Stimulated activated CD4-positive, alpha-beta T cell treated with anti-CD3 and anti-CD28 coated beads, Interleukin-15, amount 100 ng/mL, for 1 hour (primary cell): ENCODE measurements at regions not wholly inside any gene's neighbourhood (a gene's known extent, or its start where the extent isn't known, plus 50 kb on each side); places are given as distances from the start of the nearest gene placed in this dataset.
"Not testable (repeated sequence)": the region's sequence is repeated elsewhere in the genome, so short reads cannot be mapped to it uniquely, and the experiment has no call there.

Experiments
- DNase-seq, 2 donors: peaks; one replicate each; pipeline ENCODE4 v3.0.0-alpha.2; 2020; ENCODE audit warnings: low read depth in 1 of 2, low spot score in 1 of 2

DNA sequence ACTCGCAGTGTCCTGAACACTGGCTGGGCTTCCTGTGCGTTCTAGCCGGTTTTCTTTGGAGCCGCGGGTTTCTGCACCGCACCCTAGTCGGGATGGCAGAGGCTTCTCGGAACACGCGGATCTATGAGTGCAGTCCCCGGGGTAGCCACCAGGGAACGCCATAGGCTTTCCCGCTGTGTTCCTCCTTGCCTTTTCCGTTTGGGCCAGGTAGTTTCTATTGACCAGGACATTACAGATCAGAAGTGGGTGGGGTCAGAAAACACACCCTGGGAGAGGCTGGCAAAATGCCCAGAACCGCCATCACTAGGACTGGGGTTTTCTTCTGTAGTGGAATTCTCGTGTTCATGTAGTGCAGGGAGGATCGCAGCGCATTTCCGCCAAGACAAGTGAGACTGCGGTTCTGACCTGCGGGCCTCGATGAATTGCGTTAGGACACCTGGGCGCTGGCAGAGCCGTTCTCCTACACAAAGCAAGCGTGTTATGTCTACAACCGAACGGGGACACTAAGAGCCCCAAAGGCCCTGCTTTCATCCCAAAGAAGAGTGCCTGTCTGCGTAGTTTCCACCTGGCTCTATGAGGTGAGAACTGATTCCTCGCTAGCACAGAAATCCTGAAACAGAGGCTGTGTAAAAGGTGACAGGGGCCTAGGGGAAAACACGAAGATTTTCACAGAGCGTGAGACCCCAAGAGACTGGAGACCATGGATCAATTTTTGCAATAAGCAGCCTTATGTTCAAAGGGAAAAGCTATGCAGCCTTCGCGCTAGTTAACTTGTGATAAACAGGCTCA, 121.5 kb downstream of the PPIAL4G start:
- peak in 1 of 2 donors; percentile 31 for DNase-seq

GRCh38 chr1:148357037-148357436, 126.1 kb downstream of the PPIAL4G start:
- DNase-seq: no peak

- DNase-seq: no peak
These were observed 127.1 kb downstream of the PPIAL4G start for GRCh38 chr1:148355976-148356375.

- no peak for DNase-seq
These were observed 128.2 kb downstream of the PPIAL4G start for GRCh38 chr1:148354913-148355308.

DNA sequence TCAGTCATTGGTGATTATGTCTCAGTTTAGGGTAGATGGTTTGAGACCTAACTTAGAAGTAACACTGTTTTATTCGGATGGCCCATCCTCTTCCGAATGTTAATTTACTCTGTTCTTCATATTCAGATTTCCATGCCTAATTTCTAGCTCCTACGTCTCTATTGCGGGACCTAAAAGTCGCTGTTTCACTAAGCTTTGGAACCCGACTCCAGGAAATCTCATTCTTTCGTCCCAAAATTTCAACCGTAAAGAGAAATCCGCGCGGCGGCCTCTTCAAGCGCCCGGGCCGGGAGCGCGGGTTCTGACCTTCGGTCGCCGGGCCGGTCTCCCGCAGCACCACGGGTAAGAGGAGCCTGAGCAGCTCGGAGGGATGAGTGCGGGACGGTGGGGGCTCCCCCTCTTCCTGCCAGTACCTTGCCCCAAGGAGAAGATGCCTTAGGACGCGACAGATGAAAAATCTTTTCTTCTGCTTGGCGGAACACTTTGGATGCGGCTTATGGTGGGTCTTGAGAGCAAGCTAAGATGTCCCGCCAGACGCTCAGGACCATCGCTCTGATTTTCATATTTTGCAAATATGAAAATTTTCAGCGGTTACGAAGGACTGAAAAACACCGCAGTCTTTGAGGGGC, 128.7 kb downstream of the PPIAL4G start:
- no peak for DNase-seq

DNA sequence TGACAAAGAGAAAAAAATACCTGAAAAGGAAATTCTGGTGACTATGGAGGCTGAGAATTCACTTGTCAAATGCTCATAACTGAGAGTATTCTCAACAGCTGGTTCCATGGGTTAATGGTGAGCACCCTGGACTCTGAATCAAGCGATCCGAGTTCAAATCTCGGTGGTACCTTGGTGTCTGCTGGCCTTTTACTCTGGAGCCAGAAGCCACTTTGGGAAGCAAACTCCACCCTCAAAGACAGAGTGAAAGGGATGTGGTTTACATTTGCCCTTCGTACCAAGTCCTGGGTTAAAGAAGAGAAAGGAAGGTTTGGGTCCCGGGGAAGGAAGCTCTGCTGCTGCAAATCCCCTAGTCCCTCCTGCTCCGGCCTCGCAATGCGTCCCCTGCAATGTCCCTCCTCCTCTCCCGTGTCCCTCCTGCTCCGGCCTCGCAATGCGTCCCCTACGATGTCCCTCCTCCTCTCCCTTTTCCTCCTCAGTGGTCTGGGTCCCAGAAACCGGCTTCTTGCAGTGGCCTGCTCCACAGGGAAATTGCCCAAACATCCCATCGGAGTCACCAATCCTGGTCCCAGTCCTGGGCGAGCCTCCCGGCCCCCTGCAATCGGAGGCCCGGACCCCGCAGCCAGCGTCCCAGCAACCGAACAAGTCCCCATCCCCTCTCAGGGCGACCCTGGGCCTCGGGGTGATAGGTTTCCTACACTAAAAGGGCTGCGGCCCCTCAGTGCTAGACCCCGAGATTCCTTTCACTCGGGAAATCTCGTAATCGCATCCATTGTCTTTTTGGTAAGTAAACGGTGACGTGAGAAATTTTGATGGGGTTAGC, 129.4 kb downstream of the PPIAL4G start:
- no peak for DNase-seq

DNA sequence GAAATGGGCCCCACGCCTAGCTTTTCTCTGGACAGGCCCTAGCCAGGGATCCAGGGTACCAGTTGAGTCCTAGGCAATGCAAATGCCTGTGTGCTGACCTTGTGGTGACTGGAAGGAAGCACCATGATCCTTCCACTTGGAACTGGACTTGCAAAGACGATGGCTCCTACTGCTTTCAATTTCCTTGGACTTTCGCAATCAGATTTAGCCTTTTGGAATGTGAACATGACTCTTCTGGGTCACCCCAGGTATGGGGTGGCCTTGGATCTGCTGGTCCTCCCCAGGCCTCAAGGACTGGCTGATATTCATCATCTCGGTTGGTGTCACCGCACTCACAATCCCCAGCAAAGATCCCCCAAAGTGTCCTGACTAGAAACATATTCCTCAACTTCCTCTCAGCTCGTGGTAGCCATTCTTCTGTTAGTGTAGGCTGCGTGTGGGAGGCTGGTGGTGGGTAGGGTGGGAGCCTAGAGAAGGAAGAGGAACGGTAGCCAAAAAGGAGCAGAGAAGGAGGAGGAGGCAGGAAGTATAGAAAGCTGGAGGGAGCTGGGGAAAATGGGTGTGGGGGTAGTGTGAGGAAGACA, 130.5 kb downstream of the PPIAL4G start:
- DNase-seq: no peak

GRCh38 chr1:148347781-148348180, 135.3 kb downstream of the PPIAL4G start:
- no peak for DNase-seq

GRCh38 chr1:148345659-148346151, 137.4 kb downstream of the PPIAL4G start:
- DNase-seq: not testable (repeated sequence)

GRCh38 chr1:148344651-148345050, 138.5 kb downstream of the PPIAL4G start:
- not testable (repeated sequence) for DNase-seq

- not testable (repeated sequence) for DNase-seq
These were observed 141.4 kb downstream of the PPIAL4G start for GRCh38 chr1:148341729-148342128.

GRCh38 chr1:148336121-148336918, 146.8 kb downstream of the PPIAL4G start:
- not testable (repeated sequence) for DNase-seq

- DNase-seq: peak; percentile 38 to 57
These were observed 148.6 kb downstream of the PPIAL4G start for GRCh38 chr1:148334339-148335130.

DNA sequence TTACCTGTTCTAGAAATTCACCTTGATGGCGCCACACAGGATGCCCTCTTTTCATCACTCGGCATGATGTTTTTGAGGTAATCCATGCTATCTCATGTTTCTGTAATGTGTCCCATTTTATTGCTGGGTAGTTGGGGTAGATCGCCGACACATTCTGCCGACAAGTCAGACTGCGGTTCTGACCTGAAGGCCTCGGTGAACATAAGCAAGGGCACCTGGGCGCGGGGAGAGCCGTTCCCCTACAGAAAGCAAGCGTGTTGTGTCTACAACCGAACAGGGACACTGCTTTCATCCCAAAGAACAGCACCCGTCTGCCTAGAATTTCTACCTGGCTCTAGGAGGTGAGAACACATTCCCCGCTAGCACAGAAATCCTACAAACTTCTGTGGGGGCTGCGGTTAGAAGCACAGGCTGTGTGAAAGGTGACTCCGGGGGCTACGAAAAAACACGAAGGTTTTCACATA, 149.2 kb downstream of the PPIAL4G start:
- no peak for DNase-seq

DNA sequence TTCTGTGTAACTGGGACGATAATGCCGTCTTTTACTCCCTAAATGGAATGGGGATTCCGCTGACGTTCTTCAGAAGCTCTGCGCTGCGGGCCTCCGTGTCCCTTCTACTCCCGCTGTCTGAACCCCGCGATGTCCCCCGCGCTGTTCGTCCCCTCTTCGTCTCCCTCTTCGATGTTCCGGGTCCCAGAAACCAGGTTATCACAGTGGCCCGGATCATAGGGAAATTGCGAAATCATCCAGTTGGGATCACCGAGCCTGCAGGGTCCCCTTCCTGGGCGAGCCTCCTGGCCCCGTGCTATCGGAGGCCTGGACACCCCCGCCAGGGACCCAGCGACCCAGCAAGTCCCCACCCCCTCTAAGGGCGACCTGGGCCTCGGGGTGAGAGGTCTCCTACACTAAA, 154.2 kb downstream of the PPIAL4G start:
- DNase-seq: no peak

GRCh38 chr1:148325031-148325430, 158.1 kb downstream of the PPIAL4G start:
- not testable (repeated sequence) for DNase-seq

DNA sequence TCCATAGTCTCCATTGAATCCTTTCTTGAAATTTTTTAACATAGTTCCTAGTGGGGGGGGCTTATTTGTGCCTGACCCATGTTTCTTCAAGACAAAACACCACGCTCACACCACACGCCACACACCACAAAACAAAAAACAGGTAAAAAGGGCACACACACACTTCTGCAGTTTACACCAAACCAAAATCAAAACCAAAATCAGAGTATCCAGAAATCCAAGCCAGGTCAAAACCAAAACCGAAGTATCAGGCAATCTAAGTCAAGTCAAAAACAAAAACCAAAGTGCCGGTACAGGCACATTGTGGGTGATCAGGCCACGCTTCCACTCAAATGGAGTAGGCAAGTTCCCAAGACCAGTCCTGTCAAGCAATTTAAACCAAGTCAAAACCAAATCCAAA, 158.6 kb downstream of the PPIAL4G start:
- DNase-seq: not testable (repeated sequence)

DNA sequence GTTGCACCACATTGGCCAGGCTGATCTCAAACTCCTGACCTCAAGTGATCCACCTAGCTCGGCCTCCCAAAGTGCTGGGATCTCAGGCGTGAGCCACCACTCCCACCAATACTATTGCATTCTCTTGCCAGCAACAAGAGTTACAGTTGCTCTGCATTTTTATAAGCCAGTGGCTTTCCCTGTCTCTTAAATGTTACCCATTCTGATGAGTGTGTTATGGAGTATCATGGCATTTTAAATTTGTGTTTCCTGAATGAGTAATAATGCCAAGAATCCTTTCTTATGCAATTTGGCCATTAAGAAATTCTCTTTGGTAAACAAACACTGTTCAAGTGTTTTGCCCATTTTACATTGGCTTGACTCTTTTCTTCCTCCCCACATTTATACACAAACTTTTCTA, 163.0 kb downstream of the PPIAL4G start:
- DNase-seq: not testable (repeated sequence)

GRCh38 chr1:148318904-148319242, 164.2 kb downstream of the PPIAL4G start:
- DNase-seq: no peak
